CD4-positive, alpha-beta T cell treated with Interleukin-17A for 1 hour (primary cell): ENCODE measurements at regions not wholly inside any gene's neighbourhood (a gene's known extent, or its start where the extent isn't known, plus 50 kb on each side); places are given as distances from the start of the nearest gene placed in this dataset.
"Not testable (repeated sequence)": the region's sequence is repeated elsewhere in the genome, so short reads cannot be mapped to it uniquely, and the experiment has no call there.

ENCODE experiments used
- DNase-seq: peaks from one replicate; pipeline ENCODE4 v3.0.0-alpha.2; 2020

- no peak for DNase-seq
Observed at GRCh38 chr5:56685503-56686217, 129.7 kb upstream of the MAP3K1 start.

GRCh38 chr5:56684159-56684558, 131.2 kb upstream of the MAP3K1 start:
- DNase-seq, result no peak

- no peak for DNase-seq
Observed at GRCh38 chr5:56683733-56684132, 131.6 kb upstream of the MAP3K1 start.

- DNase-seq, result no peak
Observed at GRCh38 chr5:56683281-56683680, 132.1 kb upstream of the MAP3K1 start.

- no peak for DNase-seq
Observed at GRCh38 chr5:56681346-56681745, 134.0 kb upstream of the MAP3K1 start.

GRCh38 chr5:56680731-56681130, 134.6 kb upstream of the MAP3K1 start:
- no peak for DNase-seq

GRCh38 chr5:56677690-56678305, 137.6 kb upstream of the MAP3K1 start:
- DNase-seq, result no peak

- DNase-seq, result no peak
Observed at GRCh38 chr5:56676091-56676768, 139.1 kb upstream of the MAP3K1 start.

GRCh38 chr5:56674441-56674840, 140.9 kb upstream of the MAP3K1 start:
- no peak for DNase-seq

- no peak for DNase-seq
Observed at GRCh38 chr5:56673171-56673570, 142.2 kb upstream of the MAP3K1 start.

GRCh38 chr5:56671571-56671970, 143.8 kb upstream of the MAP3K1 start:
- DNase-seq, result no peak

- DNase-seq, result no peak
Observed at GRCh38 chr5:56670916-56671315, 144.4 kb upstream of the MAP3K1 start.

GRCh38 chr5:56669534-56670483, 145.5 kb upstream of the MAP3K1 start:
- peak; percentile 57 for DNase-seq

- no peak for DNase-seq
Observed at GRCh38 chr5:56668996-56669395, 146.4 kb upstream of the MAP3K1 start.

- no peak for DNase-seq
Observed at GRCh38 chr5:56667692-56668091, 147.7 kb upstream of the MAP3K1 start.

- DNase-seq, result no peak
Observed at GRCh38 chr5:56666901-56667300, 148.4 kb upstream of the MAP3K1 start.

- not testable (repeated sequence) for DNase-seq
Observed at GRCh38 chr5:56665117-56665516, 150.2 kb upstream of the MAP3K1 start.

GRCh38 chr5:56664025-56664424, 151.3 kb upstream of the MAP3K1 start:
- DNase-seq, result no peak

GRCh38 chr5:56663523-56663922, 151.8 kb upstream of the MAP3K1 start:
- no peak for DNase-seq

GRCh38 chr5:56662893-56663292, 152.5 kb upstream of the MAP3K1 start:
- no peak for DNase-seq

GRCh38 chr5:56659971-56660370, 155.4 kb upstream of the MAP3K1 start:
- DNase-seq, result no peak

- no peak for DNase-seq
Observed at GRCh38 chr5:56658972-56659371, 156.4 kb upstream of the MAP3K1 start.
